Kidney capillary endothelial cell (primary cell): ENCODE measurements at regions not wholly inside any gene's neighbourhood (a gene's known extent, or its start where the extent isn't known, plus 50 kb on each side); places are given as distances from the start of the nearest gene placed in this dataset.

Source experiments
- DNase-seq: peaks from one replicate; pipeline ENCODE4 v3.0.0-alpha.2; 2018; ENCODE audit warnings: low spot score

DNA sequence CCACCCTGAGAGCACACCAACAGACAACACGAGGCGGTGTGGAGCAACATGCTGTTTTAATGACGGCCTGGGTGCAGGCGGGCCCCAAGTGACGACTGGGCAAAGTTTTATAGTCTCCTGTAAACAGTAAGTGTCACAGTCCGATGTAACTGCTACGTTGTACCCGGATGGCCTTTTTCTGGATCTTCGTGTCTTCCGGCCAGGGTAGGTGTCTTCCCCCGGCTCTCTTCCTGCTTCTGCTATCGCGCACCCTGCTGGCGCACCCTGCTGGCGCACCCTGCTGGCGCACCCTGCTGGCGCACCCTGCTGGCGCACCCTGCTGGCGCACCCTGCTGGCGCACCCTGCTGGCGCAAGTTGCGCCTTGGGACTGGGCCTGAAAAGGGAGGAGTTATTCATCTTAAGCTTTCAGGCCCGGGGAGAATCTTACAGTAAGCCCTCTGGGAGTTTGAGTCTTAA, 143.0 kb upstream of the TARS1 start:
- no peak for DNase-seq

DNA sequence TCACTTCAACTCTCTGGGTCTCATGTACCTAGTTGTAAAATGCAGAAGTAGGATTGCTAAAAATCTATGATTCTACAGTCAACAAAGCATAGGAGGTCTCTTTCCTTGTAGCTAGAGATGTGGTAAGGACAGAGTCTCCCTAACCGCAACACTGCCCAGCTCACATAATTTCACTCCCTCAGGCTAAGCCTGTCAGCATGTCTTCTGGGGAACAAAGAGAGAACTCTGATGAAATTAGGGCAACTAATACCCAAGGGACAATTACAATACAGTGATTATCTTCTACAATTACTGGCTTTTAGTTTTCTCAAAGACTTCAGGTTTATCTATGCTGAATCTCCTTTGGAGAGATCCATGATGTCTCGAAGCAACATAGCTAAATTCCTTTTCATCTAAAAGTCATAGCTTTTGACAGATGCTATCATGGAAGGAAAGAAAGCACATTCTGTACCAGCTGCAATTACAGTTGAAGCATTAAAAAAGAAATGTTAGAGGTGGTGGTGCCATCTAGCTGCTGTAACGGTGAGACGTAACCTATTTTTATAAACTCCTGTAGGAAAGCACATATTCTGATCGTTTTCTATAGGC, 141.1 kb upstream of the TARS1 start:
- DNase-seq: peak; percentile 52

DNA sequence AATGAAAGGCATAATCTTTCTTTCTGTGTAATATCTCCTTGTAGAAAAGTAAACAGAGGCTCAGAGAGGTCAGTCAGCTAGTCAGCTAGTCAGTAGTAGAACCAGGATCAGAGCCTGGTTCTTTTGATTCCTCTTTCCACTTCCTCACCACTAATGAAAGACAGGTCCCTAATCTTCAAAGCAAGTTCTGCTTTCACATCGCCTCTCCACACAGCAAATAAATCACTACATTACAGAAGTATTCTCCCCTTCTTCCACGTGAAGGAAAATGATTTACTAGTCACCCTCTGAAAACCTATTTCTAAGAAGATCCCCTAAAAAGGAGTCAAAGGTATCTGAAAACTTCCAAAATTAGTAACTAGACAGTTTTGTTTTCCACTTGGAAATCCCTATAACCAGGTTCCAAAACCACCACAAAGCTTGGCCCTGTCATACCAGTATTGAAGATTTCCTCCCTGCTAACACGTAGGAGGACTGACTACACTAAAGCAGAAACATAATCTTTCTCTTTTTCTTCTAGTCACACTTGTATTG, 140.5 kb upstream of the TARS1 start:
- no peak for DNase-seq

DNA sequence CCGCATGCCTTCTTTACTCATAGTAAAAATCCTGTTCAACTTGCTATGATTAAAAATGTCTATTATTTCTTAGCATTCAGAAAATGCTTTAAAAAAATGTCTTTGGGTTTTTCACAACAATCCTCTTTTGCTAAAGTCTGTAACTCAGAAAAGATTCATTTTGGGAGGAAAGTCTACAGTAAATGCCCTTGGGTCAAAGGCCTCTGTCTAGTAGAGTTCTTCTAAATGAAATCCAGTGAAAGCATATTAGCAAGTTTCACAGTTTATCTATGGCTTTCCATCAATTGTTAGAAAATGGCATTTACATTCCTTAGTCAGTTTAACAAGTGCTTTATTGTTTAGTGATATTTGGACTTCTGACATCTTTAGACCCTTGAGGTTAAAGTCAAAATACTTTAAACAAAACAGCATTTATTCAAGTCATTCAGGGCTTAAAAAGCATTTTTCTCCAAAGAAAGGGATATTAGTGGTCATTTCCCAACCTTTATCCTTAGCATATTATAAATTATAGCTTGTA, 137.1 kb upstream of the TARS1 start:
- DNase-seq: no peak

DNA sequence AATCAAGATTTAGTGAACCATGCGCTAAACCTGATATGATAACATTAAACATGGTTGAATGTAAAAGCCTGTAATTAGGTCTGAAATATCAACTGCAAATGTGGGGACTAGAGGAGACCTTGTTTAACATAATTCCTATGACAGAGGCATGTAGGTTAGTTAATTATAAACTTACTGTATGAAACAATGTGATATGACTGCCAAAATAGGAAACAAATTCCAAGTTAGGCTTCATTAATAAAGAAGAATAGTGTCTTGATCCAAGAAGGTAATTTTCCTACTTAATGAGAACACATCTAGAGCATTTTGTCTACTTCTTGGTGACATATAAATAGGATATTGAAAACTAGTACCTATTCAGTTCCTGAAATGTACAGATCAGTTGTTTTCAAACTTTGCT, 136.2 kb upstream of the TARS1 start:
- DNase-seq: no peak

GRCh38 chr5:33305572-33305971, 135.2 kb upstream of the TARS1 start:
- no peak for DNase-seq

DNA sequence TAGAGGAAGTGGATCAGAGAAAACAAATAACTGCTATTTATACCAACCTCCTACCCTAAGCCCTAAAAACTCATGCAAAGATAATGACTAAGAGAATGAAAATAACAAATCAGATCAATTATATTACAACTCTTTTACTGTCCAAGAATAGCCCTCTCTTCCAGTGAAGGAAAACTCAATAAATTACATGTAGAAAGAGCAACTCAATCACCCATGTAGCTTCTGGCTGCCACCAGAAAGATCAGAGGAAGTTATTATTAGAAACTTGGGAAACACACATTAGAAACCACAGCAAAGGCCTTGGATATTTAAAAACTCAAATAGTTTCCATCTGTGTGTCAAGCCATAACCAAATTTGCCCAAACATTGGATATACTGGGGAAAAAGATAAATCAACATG, 134.0 kb upstream of the TARS1 start:
- no peak for DNase-seq

DNA sequence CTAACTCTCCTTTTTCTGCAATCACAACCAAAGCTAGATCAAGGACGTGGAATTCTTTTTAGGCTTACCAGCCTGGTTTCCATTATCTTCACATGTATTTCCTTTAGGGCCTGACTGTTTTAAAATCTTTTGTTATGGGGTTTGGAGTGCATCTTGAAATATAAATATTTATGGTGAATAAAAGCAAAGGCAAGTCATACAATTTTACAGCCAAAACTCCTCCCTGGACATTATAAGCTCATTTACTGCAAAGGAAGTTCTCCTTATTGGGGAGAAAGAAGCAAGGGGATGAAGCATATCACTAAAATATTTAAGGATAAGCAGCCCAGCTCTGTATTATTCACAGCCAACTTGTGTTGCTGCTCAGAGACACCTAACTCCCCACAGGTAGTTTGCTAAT, 132.2 kb upstream of the TARS1 start:
- DNase-seq: no peak

DNA sequence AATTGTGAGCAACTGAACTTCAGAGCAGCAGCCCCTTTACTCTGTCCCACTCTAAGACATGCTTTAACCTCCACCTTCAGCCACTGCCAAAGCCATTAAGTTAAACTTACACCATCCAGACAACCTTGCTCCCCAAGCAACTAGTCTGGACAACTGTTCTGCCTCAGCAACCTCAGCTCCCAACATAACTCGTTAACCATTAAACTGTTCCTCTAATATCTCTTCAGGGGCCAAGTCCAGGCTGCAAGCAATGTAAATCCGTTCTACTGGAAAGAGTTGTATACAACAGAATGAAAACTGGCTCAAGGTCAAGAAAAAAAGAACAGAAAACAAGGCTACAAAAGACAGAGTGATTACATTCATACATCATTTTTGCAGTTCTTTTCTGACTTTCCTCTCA, 131.7 kb upstream of the TARS1 start:
- DNase-seq: no peak

- DNase-seq: no peak
These were observed 131.0 kb upstream of the TARS1 start for GRCh38 chr5:33309536-33310345.

DNA sequence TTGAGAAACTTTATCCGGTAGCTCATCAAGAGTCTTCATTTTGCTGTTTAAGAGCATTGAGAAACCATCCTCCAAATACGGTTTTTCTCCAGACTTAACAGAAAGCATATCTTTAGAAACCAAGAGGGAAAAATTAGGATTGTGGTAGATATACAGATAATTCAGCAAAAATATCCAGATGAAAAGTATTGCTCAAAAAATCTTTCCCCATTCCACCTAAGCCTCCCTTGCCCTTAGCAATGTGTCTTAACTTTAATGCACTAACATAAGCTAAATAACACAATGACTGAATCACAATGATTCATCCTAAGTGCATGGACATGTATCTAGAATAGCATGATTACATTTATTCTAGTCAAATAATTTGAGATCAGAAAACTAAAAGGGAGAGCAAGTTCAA, 130.3 kb upstream of the TARS1 start:
- DNase-seq: no peak

GRCh38 chr5:33311893-33312292, 128.9 kb upstream of the TARS1 start:
- no peak for DNase-seq

DNA sequence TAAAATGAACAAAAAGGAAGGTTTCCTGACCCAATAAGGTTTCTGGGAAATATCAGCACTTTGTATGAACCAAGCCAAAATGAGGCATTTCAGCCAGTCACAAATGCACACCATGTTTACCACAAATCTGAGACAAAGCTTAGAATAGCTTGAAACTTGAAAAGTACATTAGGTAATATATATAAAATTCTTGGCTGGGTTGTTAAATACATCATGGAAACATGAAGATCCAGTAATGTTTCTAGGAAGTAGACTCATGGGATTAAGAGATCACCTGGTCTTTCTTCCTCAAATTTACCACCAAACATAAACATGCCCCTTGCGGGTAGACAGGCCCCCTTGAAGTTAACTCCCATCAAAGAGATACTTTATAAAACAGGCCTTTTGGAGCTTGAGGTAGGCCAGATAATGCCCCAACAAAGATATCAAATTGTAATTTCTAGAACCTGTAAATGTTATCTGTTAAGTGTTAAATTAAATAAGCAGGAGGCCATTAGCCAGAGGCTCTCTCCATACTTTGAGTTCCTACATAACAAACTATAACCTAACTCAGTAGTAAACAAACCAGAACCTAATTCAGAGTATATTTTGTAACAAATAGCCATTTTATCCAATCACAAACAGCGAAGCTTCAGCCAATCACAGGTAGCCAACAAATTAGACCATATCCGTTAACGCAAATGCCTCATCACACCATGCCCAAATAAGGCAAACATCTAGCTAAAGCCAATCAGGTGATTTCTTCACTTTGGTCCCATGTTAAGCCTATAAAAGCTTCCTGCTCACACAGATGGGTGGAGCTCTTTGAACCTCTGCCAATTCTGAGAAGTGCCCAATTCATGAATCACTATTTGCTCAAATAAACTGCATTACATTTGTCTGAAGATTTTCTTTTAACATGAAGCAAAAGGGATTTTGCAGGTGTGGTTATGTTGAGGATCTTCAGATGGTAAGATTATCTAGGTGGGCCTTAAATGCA, 127.9 kb upstream of the TARS1 start:
- DNase-seq: no peak

- no peak for DNase-seq
These were observed 125.6 kb upstream of the TARS1 start for GRCh38 chr5:33315189-33315588.

- DNase-seq: no peak
These were observed 124.0 kb upstream of the TARS1 start for GRCh38 chr5:33316773-33317172.

DNA sequence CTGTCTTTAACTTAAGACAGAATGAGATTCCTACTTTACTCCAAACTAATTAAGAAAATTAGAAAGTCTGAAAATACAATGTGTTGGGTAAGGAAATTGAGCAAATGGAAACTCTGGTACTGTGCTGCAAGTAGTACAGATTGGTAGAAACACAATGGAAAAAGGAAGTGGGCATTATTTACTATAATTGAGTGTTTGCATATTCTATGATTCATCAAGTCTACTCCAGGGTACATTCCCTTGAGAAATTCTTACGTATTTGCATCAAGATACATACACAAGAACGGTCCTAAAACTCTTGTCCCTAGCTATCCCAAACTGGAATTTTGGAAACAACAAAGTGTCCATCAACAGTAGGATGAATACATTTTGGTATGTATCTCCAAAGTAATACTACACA, 123.5 kb upstream of the TARS1 start:
- DNase-seq: no peak

- no peak for DNase-seq
These were observed 121.6 kb upstream of the TARS1 start for GRCh38 chr5:33319151-33319550.

- no peak for DNase-seq
These were observed 120.9 kb upstream of the TARS1 start for GRCh38 chr5:33319841-33320240.

GRCh38 chr5:33321026-33321425, 119.7 kb upstream of the TARS1 start:
- DNase-seq: peak; percentile 95

DNA sequence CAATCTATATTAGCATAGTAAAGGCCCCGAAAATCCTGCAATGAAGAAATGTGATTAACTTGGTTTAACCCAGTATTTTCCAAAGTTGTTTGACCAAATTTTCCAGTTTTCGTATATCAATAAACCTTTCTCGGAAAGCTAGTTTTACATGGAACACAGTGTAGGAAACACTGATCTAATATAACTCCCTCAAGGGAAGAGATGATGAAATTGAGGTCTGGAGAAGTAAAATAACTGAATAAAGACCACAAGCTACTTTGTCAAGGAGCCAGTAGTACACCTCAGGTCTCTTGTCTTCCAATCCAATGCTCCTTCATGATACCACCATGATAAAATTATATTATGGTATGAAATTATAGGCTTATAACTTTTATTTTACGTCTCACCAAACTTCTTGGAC, 118.1 kb upstream of the TARS1 start:
- DNase-seq: no peak

DNA sequence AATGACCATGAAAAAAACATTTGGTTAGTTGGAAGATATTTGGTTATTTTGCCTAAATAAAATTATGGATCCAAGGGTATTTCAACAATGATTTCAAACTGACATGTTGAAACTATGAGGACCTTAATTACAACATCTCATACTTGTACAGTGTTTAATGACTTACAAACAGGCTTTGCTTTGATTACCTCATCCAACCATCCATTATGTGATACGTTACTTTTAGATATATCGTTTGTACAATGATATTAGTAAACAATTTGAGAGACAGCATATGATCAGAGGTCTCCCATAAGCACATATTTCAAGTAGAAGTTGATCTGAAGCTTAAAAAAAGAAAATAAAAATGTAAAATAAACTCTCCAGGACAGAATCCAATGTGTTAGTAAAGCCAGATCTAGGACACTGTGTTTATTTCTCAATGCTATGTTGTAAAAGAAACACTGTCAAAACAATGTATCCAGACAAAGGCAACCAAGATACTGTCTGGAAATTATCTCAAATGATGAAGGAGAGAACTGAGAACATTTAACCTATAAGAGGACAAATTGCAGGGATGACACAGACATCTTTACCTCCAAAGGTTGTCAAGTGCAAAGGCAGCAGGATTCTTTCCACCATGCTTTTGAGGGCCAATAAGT, 116.0 kb upstream of the TARS1 start:
- no peak for DNase-seq

DNA sequence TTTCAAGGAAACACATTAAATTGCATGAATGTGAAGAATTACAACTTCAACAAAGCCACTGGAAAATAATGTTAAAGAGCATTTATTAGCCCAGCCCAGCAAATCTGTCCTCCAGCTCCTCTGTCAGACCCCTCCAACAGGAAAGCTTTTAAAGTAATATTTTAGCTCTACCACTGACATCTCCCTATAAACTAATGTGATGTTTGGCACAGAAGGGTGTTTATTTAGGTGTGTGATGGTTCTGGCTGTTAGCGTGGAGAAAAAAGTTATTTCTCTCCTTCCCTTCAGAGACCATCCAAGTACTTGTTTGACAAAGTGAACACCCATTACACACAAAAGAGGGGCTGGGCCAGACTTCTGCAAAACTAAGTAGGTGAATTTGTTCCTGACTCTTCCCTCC, 111.9 kb upstream of the TARS1 start:
- no peak for DNase-seq
